ENCODE measurements at regions not wholly inside any gene's neighbourhood (a gene's known extent, or its start where the extent isn't known, plus 50 kb on each side); places are given as distances from the start of the nearest gene placed in this dataset.

DNA sequence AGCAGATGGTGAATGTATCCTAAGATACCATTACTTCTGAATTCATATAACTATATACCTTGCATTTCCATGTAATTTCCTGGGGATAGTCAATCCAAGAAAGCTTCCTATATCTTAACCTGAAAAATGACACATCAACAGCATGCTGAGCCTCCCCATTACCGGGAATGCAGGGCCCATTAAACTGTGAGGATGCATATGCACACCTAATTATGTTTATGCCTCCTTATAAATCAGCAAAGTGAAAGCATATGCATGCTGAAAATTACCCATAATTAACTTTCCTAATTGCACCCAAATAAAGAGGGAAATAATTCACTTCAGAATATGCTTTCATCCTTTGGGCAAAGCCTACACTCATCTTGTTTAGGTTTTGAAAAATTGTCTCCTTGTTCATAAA lies 663.0 kb downstream of the KCNA4 start:
- no peak for TF ChIP-seq SUZ12 (IDR thresholded peaks at IDR 0.05; ENCODE audit: extremely low read depth, insufficient read depth, insufficient read length)
- TF ChIP-seq ZNF274 (IDR thresholded peaks at IDR 0.05; ENCODE audit: low read depth, low read length) = no peak

All from NT2/D1 (cell line).